GM12878 (cell line): ENCODE measurements at regions not wholly inside any gene's neighbourhood (a gene's known extent, or its start where the extent isn't known, plus 50 kb on each side); places are given as distances from the start of the nearest gene placed in this dataset.

Source experiments
- ATAC-seq: fragments of 200-7000 bp; cut with Tn5 transposase; 3 replicates; pipeline ENCODE4 v1.9.1; 2020; ENCODE audit warnings: mild to moderate bottlenecking, moderate library complexity
- BruUV-seq: library from RNA; stranded (reverse); fragments of 400-500 nt; replicated peaks from 2 replicates; lab custom pipeline; 2021; lab: Mats Ljungman, UMichigan
- CTCF ChIA-PET: fragments of 300-600 bp; sonication (Branson Sonifier 250); formaldehyde crosslinking; extraction: SDS; loops from one replicate; lab custom pipeline; 2021; ENCODE audit warnings: inconsistent platforms; lab: Yijun Ruan, JAX
- POLR2A ChIA-PET: fragments of 350-600 bp; formaldehyde crosslinking; extraction: SDS; loops from one replicate; lab custom pipeline; 2021; ENCODE audit warnings: inconsistent platforms; lab: Charles Lee
- RAD21 ChIA-PET: fragments of 300-600 bp; sonication (Branson Sonifier 250); formaldehyde crosslinking; loops from one replicate; lab custom pipeline; 2023; ENCODE audit warnings: antibody characterized with exemption; ENCODE audit not compliant: unreplicated experiment; lab: Charles Lee
- SMC1A ChIA-PET: fragments of 300-600 bp; sonication (Branson Sonifier 250); formaldehyde crosslinking; loops from one replicate; lab custom pipeline; 2023; ENCODE audit not compliant: unreplicated experiment, uncharacterized antibody; lab: Charles Lee
- DNase-seq: peaks from one replicate; pipeline ENCODE4 v3.0.0-alpha.2; 2011; ENCODE audit warnings: low read depth, low spot score
- FAIRE-seq: peaks from 3 replicates; lab custom pipeline; 2011; peaks lifted over from hg19 to GRCh38; lab: Jason Lieb, UNC
- H2AFZ ChIP-seq: 2 replicates; pipeline ENCODE4 v1.6.0; 2011; ENCODE audit warnings: low read depth, low read length, control low read depth; ENCODE audit not compliant: control insufficient read depth
- H3K27ac ChIP-seq: 2 replicates; pipeline ENCODE4 v1.5.1; 2011; ENCODE audit warnings: control low read depth; ENCODE audit not compliant: control insufficient read depth, insufficient read depth
- H3K27me3 ChIP-seq, 2 experiments: replicated peaks in 1 of 2; 2 replicates each; pipeline versions ENCODE4 v1.6.0 to v1.6.1; 2011; ENCODE audit warnings: low read length in 1 of 2; ENCODE audit not compliant: control insufficient read depth in 2 of 2, insufficient read depth in 2 of 2
- H3K36me3 ChIP-seq, 2 experiments: 2 replicates each; pipeline ENCODE4 v1.5.1; 2011; ENCODE audit warnings: low read length in 1 of 2; ENCODE audit not compliant: control insufficient read depth in 2 of 2, insufficient read depth in 2 of 2
- H3K4me1 ChIP-seq: 2 replicates; pipeline ENCODE4 v1.6.1; 2011; ENCODE audit warnings: mild to moderate bottlenecking, low read length, moderate library complexity, mixed read lengths; ENCODE audit not compliant: control insufficient read depth, insufficient read depth
- H3K4me2 ChIP-seq: 2 replicates; pipeline ENCODE4 v1.6.0; 2011; ENCODE audit warnings: control low read depth; ENCODE audit not compliant: control insufficient read depth, insufficient read depth
- H3K4me3 ChIP-seq: fragments of 200-600 bp; sonication (generic); 2 replicates; pipeline ENCODE4 v1.5.1; 2016
- H3K79me2 ChIP-seq: 2 replicates; pipeline ENCODE4 v1.6.0; 2011; ENCODE audit warnings: low read length; ENCODE audit not compliant: control insufficient read depth, insufficient read depth
- H3K9ac ChIP-seq: 2 replicates; pipeline ENCODE4 v1.8.0; 2011; ENCODE audit warnings: low read length, control low read depth, mixed read lengths; ENCODE audit not compliant: control insufficient read depth, insufficient read depth
- H3K9me3 ChIP-seq: replicated peaks from 3 replicates; pipeline ENCODE4 v1.5.1; 2011; ENCODE audit warnings: mild to moderate bottlenecking, low read length; ENCODE audit not compliant: control insufficient read depth, insufficient read depth
- H4K20me1 ChIP-seq: 2 replicates; pipeline ENCODE4 v1.6.0; 2011; ENCODE audit not compliant: control insufficient read depth, insufficient read depth
- ASH2L ChIP-seq: fragments of 300-600, 200-600 bp; sonication (generic); IDR thresholded peaks from 2 replicates; pipeline ENCODE4 v1.6.1; 2017; ENCODE audit warnings: low read depth, mild to moderate bottlenecking, borderline replicate concordance
- CREM ChIP-seq: IDR thresholded peaks from 2 replicates; pipeline ENCODE4 v1.6.1; 2014; ENCODE audit warnings: antibody characterized with exemption, low read depth
- EGR1 ChIP-seq, 2 experiments: IDR thresholded peaks; 1 replicate in 1 of 2; 2 replicates in 1 of 2; pipeline ENCODE4 v1.6.1; 2011 to 2012; ENCODE audit warnings: low read depth in 2 of 2, low read length in 2 of 2, borderline replicate concordance in 1 of 2, mild to moderate bottlenecking in 1 of 2, moderate library complexity in 1 of 2
- EZH2 ChIP-seq: IDR thresholded peaks from 2 replicates; pipeline ENCODE4 v1.6.1; 2012; ENCODE audit warnings: low read depth, mild to moderate bottlenecking, control low read depth, inconsistent platforms, low read length, borderline replicate concordance; ENCODE audit not compliant: control insufficient read depth
- HCFC1 ChIP-seq: fragments of 150-350 bp; IDR thresholded peaks from 2 replicates; pipeline ENCODE4 v1.6.1; 2014; ENCODE audit warnings: low read length
- JUNB ChIP-seq: IDR thresholded peaks from 2 replicates; pipeline ENCODE4 v1.6.1; 2016; ENCODE audit warnings: antibody characterized with exemption, mild to moderate bottlenecking
- NFYB ChIP-seq: IDR thresholded peaks from 2 replicates; pipeline ENCODE4 v1.6.1; 2011; ENCODE audit warnings: low read depth, mild to moderate bottlenecking, low read length, improper control_type of control experiment, moderate library complexity; ENCODE audit not compliant: insufficient read depth
- PAX8 ChIP-seq: fragments of 450-650 bp; IDR thresholded peaks from 2 replicates; pipeline ENCODE4 v1.6.1; 2017; ENCODE audit warnings: mild to moderate bottlenecking, moderate library complexity
- POU2F2 ChIP-seq: IDR thresholded peaks from 3 replicates; pipeline ENCODE4 v1.6.1; 2011; ENCODE audit warnings: low read depth, mild to moderate bottlenecking, low read length, borderline replicate concordance
- RUNX3 ChIP-seq: IDR thresholded peaks from 2 replicates; pipeline ENCODE4 v1.6.1; 2012; ENCODE audit warnings: low read length, inconsistent platforms
- SIN3A ChIP-seq: IDR thresholded peaks from 2 replicates; pipeline ENCODE4 v1.6.1; 2012; ENCODE audit warnings: low read depth, low read length, improper control_type of control experiment
- SMAD1 ChIP-seq: fragments of 450-650 bp; IDR thresholded peaks from 2 replicates; pipeline ENCODE4 v1.6.1; 2018; ENCODE audit warnings: mild to moderate bottlenecking, low read depth; ENCODE audit not compliant: partially characterized antibody
- SREBF1 ChIP-seq: IDR thresholded peaks from 2 replicates; pipeline ENCODE4 v1.6.1; 2012; ENCODE audit warnings: mild to moderate bottlenecking, low read length
- STAT1 ChIP-seq: fragments of 450-650 bp; conservative IDR thresholded peaks from 2 replicates; pipeline ENCODE4 v1.6.1; 2014; ENCODE audit warnings: antibody characterized with exemption, mild to moderate bottlenecking
- WRNIP1 ChIP-seq: IDR thresholded peaks from 2 replicates; pipeline ENCODE4 v1.6.1; 2011; ENCODE audit warnings: low read depth, low read length, improper control_type of control experiment, borderline replicate concordance
- ZNF217 ChIP-seq: fragments of 450-650 bp; IDR thresholded peaks from 2 replicates; pipeline ENCODE4 v1.6.1; 2017; ENCODE audit warnings: antibody characterized with exemption, mild to moderate bottlenecking
- WGBS: methylation state at CpG from one replicate; pipeline ENCODE4 v1.1.6; 2016; ENCODE audit warnings: low lambda C conversion rate; ENCODE audit not compliant: insufficient replicate concordance, insufficient coverage; ENCODE audit errors: missing lambda C conversion rate; 5-methylcytosine and 5-hydroxymethylcytosine counted together
- in situ Hi-C: fragments of 300-500 bp; cut with MboI; formaldehyde crosslinking; loops from 9 replicates; pipeline ENCODE4 v1.14.3; 2018; ENCODE audit warnings: mixed read lengths
- intact Hi-C: fragments of 100-400 bp; cut with micrococcal nuclease; formaldehyde crosslinking; loops from one replicate; pipeline ENCODE4 v1.14.2; 2022; ENCODE audit not compliant: unreplicated experiment
- TF ChIP-seq, protein P1 (sequence below): fragments of 450-650 bp; formaldehyde crosslinking; IDR thresholded peaks from 2 replicates; pipeline ENCODE4 v1.5.0; 2022; ENCODE audit warnings: mild to moderate bottlenecking, missing genetic modification characterization

DNA sequence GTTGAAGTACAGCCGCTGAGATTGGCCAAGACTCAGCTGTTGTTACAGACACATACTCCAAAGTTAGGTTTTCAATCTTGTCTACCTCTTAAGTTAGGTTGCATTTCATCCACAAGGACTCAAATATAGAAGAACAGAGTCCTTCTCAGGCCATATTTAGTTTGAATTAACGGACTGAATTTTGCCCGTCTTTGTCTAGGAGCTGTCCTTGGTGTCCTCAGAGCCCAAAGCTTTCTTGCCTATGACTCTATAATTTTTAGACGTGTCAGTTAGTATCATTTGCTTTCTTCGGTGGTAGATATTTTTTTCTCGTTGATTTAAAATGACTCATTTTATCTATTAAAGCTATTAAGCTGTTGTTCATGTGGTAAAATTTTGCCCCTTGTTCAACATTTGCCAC lies 403.2 kb downstream of the HS3ST3B1 start:
- ChIA-PET POLR2A (no interaction called here), SMC1A (no interaction called here), RAD21 (no interaction called here), CTCF (no interaction called here)
- Histone ChIP-seq H3K4me1 (no peaks in the 10 kb centered on the region), H4K20me1 (no peaks in the 10 kb centered on the region), H3K79me2 (no peaks in the 10 kb centered on the region), H3K27me3 (no peaks in the 10 kb centered on the region; a peak in 1 of 4 replicates), H3K9me3 (no peaks in the 10 kb centered on the region), H3K4me3 (no peak overlapping the region), H3K27ac (no peak overlapping the region), H3K36me3 (no peaks in the 10 kb centered on the region), H3K4me2 (no peak overlapping the region), H2AFZ (no peak overlapping the region), H3K9ac (no peak overlapping the region)
- DNase-seq: no peak
- 51% methylated on average over 6 of the region's 6 CpGs for WGBS
- no peak for FAIRE-seq
- no TSS peak for BruUV-seq
- no peak for ATAC-seq
- in situ Hi-C loops: no loop called here
- no peak for TF ChIP-seq EZH2
- no peak for TF ChIP-seq STAT1
- no peak for TF ChIP-seq ZNF217
- TF ChIP-seq SREBF1: no peak
- no peak for TF ChIP-seq CREM
- intact Hi-C loops: no loop called here

DNA sequence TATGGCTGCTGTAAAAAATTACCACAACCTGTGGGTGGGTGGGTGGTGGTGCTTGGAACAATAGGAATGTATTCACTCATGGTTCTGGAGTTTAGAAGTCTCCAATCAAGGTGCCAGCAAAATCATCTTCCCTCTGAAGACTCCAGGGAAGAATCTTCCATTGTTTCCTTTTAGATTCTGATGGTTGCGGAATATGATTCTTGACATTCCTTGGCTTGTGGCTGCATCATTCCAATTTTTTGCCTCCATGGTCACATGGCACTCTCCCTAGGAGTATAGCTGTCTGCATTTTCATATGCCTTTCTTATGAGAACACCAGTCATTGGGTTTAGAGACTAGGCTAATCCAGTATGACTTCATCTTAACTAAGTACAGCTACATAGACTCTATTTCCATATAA lies 401.0 kb downstream of the HS3ST3B1 start:
- H3K27ac ChIP-seq: no peak overlapping the region
- in situ Hi-C loops (no loop called here), intact Hi-C loops (no loop called here)
- no peaks in the 10 kb centered on the region; the same call in 2 of the 3 replicates for H3K9me3 ChIP-seq
- no peaks in the 10 kb centered on the region for H3K36me3 ChIP-seq
- H2AFZ ChIP-seq: no peak overlapping the region
- no peak overlapping the region for H3K4me3 ChIP-seq
- H3K9ac ChIP-seq: no peak overlapping the region
- SMC1A ChIA-PET: no interaction called here
- DNase-seq: no peak
- BruUV-seq: no TSS peak
- H3K4me2 ChIP-seq: no peak overlapping the region
- no peaks in the 10 kb centered on the region; a peak in 1 of 4 replicates for H3K27me3 ChIP-seq
- H4K20me1 ChIP-seq: no peaks in the 10 kb centered on the region
- no peaks in the 10 kb centered on the region for H3K79me2 ChIP-seq
- 100% methylated on average over 1 of the region's 1 CpG for WGBS
- RAD21 ChIA-PET: interaction anchor here (0.7 kb wide), 1 partner anchor 261 kb away, joined by 3 read pairs; no protein-coding TSS in a partner anchor
- no peak for FAIRE-seq
- no peaks in the 10 kb centered on the region for H3K4me1 ChIP-seq
- CTCF ChIA-PET: no interaction called here
- no peak for ATAC-seq
- POLR2A ChIA-PET: no interaction called here
- TF ChIP-seq PAX8 (no peak), NFYB (no peak), RUNX3 (no peak), JUNB (no peak), SMAD1 (no peak), WRNIP1 (no peak), EGR1 (IDR thresholded peaks at IDR 0.05; ENCODE audit: borderline replicate concordance in 1 of 2, low read depth in 2 of 2, low read length in 2 of 2) (no peak), POU2F2 (no peak), HCFC1 (no peak), SIN3A (no peak), ASH2L (no peak)
- TF ChIP-seq, protein P1, sequence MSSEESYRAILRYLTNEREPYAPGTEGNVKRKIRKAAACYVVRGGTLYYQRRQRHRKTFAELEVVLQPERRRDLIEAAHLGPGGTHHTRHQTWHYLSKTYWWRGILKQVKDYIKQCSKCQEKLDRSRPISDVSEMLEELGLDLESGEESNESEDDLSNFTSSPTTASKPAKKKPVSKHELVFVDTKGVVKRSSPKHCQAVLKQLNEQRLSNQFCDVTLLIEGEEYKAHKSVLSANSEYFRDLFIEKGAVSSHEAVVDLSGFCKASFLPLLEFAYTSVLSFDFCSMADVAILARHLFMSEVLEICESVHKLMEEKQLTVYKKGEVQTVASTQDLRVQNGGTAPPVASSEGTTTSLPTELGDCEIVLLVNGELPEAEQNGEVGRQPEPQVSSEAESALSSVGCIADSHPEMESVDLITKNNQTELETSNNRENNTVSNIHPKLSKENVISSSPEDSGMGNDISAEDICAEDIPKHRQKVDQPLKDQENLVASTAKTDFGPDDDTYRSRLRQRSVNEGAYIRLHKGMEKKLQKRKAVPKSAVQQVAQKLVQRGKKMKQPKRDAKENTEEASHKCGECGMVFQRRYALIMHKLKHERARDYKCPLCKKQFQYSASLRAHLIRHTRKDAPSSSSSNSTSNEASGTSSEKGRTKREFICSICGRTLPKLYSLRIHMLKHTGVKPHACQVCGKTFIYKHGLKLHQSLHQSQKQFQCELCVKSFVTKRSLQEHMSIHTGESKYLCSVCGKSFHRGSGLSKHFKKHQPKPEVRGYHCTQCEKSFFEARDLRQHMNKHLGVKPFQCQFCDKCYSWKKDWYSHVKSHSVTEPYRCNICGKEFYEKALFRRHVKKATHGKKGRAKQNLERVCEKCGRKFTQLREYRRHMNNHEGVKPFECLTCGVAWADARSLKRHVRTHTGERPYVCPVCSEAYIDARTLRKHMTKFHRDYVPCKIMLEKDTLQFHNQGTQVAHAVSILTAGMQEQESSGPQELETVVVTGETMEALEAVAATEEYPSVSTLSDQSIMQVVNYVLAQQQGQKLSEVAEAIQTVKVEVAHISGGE (CRISPR knock-in tag): no peak
